Amniotic stem cell (primary cell): ENCODE measurements at regions not wholly inside any gene's neighbourhood (a gene's known extent, or its start where the extent isn't known, plus 50 kb on each side); places are given as distances from the start of the nearest gene placed in this dataset.

Experiments used
- DNase-seq: peaks from one replicate; lab custom pipeline; 2025; lab: John Stamatoyannopoulos, UW

DNA sequence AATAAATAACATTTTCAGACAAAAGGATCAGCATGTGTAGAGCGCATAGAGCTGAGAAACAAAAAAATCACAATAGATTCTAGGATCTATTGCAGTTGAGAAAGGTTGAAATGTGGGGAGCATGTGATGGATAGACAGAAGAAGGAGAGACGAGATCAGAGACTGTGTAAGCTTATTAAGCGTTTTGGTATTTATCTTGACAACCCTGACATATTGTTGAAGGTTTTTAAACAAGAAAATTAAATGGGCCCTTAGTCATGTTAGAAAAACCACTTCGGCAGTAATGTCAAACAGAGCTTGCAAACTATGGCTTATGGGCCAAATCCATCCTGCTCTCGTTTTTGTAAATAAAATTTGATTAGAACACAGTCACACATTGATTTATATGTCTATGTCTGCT is 200.5 kb upstream of the KLF4 start:
- DNase-seq = no peak

DNA sequence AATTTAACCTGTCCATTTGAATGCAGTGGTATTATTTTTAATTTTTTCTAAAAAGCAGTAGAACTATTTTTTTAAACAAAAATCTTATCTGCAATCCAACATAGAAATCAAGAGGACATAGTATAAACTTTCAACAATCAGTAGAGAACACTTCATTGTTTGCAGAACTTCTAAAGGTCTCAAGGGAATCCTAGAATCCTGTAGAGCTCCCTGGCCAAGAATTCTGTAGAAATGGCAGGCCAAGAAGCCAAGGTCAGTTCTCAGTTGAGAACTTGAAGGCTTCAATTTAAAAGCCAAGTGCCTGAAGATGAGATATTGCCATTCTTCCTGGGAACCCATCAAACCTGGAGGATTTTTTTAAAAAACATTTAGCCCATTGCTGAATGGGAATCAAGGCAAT is 199.2 kb upstream of the KLF4 start:
- DNase-seq = no peak

DNA sequence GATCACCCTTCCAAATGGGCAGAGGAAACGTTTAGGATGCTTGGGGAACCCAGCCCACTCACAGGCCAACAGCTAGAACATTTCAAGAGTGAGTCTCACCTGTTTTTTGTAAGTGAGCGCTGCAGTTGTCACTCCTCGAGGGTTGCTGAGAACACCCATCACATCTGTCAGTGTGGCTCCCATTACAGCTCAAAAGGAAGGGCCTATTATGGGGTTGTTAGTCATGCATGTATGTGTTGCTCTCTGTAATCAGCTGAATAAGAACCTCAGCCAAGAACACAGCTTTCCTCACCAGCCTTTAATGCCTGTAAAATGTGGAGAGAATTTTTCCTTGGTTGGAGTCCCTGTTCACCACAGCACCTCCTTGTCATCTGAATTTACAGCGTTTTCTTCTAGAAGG is 196.3 kb upstream of the KLF4 start:
- no peak for DNase-seq

DNA sequence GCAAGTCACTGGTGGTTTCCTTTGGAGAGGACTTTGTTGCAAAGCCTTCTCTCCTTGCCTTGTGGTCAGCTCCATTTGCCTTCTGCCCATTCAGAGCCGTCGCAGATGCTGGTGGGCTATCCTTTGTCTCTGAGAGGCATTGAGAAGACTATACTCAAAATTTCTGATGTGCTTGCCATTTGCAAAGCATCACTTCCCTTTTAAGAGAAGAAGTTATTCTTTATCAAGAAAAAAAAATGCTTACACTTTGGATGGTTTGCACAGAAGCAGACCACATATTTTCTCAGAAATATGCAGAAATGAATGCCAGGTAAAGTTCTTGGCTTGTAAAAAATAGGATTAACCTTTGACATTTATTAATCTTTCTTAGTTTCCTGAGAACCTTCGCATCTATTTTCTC is 195.8 kb upstream of the KLF4 start:
- no peak for DNase-seq

DNA sequence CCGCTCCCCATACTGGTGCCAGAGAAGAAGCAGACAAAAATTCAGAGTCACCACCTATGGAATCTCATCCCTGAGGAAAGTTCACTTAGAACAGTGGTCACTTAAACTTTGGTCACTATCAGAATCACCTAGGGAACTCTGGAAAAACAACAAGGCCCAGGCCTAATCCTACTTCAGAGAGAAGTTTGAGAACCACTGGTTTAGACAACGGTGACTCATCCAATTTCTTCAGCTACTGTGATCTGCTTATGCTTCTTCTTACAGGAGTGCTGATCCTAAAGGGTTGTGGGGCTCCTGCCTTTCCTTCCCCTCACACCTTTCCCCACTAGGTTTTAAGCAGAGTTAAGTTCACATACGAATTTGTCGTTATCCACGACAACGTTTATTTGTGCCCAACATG is 194.7 kb upstream of the KLF4 start:
- DNase-seq = no peak

DNA sequence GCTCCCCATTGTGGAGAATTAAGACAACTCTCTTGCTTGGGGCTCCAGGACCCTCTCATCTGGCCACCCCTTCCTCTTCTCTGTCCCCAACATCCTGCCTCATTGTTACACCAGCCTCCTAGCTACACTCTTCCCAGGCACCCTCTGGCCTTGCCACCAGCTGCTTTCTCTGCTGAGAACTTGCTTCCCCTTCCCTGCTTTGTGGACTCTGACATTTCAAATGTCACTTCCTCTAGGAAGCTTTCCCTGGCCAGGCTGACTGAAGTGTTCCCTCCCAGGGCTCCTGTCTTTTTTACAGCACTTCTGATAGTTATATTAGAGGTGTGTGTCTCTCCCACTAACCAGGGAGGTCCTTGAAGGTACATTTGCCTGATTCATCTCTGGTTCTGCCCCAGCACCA is 194.0 kb upstream of the KLF4 start:
- no peak for DNase-seq

DNA sequence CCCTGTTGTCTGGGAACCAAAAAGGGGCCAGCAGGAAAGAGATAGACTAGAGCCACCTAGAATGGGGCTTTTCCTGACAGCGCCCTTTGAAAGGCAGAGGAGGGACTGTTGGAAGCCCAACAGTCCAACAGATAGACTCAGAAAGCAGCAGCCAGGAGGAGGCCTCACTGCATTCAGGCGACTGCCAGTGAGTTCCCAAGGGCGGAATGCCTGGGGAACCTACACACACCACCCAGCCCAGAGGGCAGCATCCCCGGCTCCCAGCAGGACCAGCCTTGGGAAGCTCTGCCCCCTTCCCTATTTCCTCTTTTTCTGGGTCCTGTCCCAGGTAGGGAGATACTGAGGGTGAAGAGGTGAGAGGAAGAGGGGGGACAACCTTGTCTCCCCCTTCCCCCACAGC is 192.4 kb upstream of the KLF4 start:
- DNase-seq = no peak

DNA sequence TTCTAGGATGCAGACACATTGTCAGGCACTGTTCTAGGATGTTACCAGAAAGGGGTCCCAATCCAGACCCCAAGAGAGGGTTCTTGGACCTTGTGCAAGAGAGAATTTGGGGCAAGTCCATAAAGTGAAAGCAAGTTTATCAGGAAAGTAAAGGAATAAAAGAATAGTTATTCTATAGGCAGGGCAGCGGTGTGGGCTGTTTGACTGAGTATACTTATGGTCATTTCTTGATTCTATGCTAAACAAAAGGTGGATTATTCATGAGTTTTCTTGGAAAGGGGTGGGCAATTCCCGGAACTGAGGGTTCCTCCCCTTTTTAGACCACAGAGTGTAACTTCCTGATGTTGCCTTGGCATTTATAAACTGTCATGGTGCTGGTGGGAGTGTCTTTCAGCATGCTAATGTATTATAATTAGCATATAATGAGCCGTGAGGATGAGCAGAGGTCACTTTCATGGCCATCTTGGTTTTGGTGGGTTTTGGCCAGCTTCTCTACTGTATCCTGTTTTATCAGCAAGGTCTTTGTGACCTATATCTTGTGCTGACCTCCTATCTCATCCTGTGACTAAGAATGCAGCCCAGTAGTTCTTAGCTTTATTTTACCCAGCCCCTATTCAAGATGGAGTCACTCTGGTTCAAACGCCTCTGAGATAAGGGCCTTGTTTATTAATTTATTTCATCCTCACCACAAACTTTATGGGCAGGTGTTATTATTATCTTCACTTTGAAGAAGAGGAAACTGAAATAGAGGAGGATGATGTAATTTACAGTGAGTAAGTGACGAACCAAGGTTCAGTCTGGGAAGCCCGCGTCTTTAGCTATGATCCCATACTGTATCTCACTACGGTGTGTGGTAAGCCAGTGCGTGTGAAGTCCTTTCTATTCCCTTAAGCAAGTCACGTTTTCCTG is 186.0 kb upstream of the KLF4 start:
- no peak for DNase-seq

DNA sequence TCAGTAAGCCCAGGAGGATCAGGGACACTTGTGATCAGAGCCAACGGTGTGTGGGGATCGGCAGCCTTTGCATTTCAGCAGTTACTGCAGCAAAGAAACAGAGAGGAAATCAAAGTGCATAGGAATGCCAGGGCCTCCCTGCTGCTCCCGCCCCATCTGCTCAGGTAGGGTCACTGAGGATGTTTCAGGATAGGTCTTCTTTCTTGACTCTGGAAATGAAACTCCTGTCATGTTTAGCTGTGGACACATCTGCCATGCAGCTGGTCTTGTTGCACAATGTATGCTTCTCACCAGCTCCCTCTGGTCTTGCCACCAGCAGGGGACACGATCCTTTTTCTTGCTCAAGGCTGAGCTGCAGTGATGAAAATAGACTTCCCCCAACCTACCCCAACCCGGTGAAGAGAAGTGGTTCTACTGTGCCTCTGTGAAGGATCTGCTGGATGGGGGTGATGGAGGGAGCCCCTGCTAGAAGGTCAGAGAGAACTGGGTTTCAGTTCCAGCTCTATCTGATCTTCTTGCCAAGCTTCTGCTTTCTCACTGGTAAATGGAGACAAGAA is 185.2 kb upstream of the KLF4 start:
- DNase-seq = no peak

DNA sequence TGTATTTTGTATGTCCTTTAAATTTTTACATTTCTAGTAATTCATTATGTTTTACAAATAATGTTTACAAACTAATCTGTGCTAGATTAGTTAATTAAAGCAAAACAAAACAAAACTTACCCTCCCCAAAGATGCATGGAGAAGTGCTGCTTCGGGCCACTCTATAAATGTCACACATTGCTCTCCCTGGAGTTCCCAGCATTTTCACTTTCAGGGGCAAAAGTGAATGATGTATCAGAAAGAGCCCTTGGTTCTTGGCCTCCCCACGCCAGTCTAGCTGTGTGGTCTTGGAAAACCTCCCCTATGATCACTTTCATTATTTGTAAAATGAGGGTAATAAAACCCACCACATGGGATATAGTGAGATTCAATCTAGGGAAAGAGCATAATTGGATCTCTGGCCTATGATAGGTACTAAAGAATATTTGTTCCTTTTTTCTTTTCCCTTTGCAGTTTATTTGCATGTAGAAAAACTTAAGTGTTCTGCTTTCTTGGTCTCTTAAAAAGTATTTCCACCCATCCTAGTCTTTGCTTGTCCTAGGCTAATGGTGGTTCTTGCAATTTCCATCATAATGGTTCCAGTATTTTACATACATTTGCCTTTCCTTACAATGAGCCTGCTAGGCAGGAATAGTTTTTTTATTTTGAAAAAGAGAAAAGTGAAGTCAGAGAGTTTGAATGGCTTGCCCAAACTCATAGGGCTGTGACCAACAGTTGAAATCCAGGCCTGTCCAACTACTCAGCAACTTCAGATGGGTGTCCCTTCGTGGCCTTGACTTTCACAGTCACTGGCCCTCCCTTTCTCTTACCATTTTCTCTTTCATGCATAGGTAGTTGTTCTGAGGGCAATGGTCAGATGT is 184.5 kb upstream of the KLF4 start:
- DNase-seq = no peak

DNA sequence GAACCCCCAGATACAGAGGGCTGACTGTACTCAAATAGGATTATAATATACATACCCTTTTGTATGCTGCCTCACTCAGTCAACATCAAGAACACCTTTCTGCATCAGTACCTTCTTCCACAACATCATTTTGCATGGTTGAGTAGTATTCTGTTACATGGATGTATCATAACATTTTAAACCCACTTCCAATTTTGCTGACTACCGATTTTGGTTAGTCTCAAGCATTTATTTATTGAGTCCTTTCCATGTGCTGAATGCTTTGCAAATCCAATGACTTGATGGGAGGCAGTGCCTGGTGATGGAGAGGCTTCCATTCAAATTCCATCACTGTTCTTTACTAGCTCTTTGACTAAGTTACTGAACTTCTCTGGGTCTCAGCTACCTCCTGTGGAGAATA is 182.0 kb upstream of the KLF4 start:
- DNase-seq = no peak

DNA sequence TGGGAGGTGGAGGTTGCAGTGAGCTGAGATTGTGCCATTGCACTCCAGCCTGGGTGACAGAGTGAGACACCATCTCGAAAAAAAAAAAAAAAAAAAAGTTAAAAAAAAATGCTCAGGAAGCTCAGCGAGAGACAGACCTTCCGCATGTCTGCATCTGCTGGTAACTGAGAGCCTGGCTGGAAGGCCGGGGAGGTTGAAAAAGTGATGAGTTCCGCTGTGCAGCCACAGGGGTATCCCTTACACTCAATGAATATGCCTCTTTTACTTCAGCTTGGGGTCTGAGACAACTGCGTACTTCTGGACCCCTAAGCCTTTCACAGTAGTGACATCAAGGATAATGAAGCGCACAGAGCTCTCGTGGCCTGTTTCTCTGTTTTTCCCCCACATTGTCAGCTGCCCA is 179.9 kb upstream of the KLF4 start:
- DNase-seq = no peak

DNA sequence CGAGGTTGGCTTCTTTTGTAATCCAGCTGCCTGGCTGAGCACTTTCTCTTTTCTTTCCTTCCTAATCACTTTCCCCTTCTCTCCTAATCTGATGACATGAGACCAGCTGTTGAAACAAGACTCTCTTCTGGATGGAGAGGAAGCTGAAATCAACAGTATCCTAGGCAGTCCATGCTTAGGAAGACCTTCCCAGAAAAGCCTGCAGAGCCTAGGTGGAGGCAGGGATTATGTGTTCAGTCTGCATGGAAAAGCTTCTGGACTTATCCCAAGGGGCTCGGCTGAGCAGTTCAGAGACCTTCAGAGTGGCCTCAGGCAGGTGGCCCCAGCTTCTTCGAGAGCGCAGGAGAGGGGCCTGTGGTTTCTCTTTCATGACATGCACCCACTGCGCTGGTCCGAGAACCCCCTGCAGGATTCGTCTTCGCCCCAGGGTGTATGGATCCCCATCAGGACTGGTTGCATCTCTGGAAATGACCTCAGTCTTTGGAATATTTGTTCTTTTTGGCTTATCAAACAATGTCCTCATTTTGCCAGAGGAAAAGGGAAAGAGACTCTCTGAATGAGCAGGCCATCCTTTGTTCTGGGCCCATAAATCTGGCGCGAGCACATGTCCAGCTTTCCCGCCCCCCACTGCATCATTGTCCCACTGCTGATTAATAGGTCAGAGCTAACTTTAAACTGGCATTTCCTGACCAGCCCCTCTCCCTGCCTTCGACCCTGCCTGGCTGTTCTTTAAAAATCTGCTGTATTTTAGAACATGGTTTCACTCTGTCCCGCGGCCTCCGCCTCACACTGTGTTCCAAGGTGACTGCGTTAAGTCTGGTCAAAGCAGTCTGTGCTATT is 177.9 kb upstream of the KLF4 start:
- no peak for DNase-seq

DNA sequence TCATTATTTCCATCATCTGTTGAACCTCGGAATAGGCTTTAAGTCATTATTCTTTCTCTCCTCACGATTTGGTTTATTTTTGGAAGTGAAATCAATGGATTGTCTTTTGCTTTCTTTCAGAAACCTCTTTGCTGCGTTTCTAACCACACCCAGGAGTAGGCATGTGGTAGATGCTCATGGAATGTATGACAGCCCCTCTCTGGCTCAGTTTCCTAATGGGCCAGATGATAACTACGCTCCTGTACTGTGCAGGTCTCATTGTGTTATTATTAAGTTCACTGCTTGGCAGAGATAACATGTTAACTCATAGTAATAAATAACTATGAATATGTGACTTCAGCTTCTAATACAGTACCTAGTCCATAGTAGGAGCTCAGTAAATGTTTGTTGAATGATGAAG is 175.5 kb upstream of the KLF4 start:
- no peak for DNase-seq

DNA sequence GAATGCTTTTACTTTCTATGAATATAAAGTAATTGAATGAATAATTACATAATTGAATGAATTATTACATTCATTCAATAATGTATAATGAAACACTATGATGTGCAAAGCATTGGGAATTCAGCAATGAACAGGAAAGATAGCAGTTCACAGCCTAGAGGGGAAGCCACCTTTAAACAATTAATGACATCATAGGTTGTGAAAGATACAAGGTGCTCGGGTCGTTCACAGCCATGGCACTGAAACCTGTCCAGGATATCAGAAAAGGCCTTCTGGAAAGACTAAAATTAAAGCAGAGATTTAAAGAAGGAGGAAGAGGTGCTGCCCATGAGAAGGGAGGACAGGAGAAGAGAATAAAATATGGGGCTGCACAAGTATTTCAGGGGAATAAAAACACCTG is 171.4 kb upstream of the KLF4 start:
- no peak for DNase-seq

DNA sequence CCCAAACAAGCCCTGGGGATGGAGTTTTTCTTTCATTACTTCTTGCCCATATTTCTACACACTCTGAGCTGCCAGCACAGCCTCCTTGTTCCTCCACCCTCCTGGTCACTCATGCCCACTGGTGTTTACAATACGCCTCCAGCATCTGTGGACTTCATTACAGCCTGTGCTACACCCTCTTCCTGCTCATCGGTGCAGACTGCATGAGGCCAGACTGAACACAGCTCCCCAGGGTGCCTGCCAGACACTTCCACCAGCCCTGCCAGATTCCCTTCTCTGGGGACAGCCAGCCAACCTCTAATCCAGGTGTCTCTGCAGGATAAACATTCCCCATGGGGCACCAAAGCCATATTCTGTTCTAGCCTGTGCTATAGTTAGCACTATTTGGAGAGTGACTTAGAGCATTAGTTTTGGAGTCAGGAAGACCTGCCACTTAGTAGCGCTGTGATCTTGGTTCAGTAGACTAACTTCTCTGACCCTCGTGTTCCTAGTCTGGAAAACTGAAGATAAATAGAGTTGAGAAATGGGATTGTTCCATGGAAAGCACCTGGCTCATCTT is 163.8 kb upstream of the KLF4 start:
- DNase-seq = no peak

DNA sequence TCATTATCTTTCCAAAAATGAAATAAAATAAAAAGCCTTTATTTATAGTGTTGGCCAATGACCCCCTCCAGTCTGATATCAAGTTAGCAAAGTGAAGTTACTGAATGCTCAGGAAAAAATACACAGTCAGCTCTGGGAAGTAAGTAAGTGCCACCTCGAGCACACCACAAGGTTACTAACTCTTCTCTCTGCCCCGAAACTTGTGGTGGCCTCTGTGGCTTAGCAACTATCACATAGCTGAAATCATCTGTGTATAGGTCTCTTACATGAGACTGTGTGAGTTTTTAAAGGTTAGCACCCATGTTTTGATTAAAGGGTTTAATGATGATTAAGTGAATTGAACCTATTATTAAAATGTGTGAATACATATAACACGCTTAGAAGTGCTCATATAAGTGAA is 161.4 kb upstream of the KLF4 start:
- no peak for DNase-seq

DNA sequence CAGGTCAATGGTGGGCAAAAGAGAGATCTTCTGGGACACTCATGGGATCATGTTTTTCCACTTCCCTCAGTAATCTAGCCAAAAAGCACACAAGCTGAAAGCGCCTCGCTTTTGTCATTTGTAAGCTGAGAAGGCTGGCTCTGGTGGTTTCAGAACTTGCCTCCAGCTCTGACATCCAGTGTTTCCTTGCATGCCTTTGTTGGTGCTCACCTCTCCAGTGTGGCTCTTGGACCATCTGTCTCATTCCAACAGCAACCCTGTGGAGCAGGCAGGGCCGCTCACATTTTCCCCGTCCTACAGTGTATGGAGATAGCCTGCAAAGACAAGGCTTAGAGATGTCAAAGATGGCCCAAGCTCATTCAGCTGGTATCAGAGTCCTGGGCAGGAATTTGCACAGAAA is 160.8 kb upstream of the KLF4 start:
- peak; percentile 70 for DNase-seq

DNA sequence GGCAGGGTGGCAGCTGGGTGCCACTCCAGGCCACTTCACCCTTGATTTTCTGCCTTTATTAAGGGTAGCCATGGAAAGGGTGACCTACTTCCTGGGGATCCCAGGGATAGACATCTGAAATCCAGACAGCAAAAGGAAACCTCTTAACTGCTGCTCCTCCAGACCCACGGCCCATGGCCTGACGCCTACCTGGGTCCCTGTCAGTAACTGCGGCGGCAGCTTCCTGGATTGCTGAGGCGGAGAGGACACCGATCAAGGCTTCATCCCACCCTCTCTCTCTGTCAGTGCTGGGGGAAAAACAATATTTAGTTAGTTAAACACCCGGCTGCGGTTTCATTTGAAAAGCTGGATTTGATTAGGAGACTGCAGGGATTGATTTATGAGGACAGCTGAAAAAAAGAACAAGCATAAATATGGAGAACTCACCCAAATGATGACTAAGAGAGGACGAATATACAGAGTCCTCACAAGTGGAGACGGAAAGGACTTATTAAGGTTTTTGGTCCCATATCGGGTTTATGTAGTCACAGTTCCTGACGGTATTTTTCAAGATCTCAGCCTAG is 158.7 kb upstream of the KLF4 start:
- DNase-seq = no peak

DNA sequence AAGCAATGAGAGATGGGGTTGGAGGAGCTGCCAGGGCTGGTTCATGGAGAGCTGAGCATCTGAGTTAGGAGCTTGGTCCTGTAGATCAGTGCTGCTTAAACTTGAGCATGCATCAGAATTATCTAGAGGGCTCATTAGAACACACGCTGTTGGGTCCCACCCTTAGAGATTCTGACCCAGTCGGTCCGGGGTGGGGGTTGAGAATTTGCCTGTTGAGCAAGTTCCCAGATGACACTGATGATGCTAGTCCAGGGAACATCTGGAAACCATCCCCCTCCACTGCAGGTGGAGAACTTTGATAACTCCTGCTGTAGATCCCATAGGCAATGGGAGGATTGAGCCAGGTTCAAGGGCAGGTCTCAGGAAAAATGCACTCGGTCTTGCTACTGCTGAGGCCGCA is 158.0 kb upstream of the KLF4 start:
- DNase-seq = no peak

DNA sequence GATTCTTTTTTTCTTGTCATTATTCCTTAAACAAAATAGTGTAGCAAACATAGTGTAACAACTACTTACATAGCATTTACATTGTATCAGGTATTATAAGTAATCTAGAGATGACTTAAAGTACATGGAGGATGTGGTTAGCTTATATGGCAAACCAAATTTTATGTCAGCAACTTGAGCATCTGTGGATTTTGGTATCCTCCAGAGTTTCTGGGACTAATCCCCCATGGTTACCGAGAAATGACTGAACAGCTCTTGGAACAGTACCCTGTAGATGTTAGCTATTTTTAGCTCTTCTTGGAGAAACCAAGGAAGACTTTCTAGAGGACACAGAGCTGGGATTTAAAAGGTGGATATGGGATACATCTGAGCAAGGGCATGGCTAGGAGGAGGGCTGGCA is 157.6 kb upstream of the KLF4 start:
- no peak for DNase-seq

DNA sequence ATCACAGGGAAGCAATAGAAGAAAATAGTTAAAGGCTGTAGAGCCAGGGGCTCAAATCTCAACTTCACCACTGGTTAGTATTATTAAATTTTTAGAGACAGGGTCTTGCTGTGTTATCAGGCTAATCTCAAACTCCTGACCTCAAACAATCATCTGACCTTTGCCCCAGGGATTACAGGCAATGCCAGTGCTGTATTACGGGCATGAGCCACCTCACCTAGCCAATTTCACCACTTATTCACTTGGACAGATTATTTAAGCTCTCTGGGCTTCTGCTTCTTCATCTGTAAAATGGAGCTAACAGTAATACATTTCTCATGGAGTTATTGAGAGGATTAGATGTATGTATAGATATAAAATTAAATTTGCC is 155.9 kb upstream of the KLF4 start:
- no peak for DNase-seq
